ENCODE measurements at regions not wholly inside any gene's neighbourhood (a gene's known extent, or its start where the extent isn't known, plus 50 kb on each side); places are given as distances from the start of the nearest gene placed in this dataset.

DNA sequence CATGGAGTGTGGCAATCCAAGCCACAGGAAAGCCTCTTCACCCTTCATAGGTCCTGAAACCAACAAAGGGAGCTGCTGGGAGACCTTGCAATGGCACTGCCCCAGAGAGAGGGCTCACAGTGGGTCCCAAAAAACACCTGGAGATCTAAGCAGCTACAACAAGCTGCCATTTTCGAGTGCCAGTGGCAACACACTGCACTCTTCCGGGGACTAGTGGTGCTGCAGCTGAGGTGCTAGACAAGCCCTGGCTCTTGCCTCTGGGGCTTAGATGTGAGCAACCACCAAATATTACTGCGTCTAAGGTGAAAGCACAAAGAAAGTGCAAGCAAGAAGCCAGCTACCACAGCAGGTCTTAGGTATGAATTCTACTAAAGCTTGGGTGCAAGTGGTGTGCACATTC, 192.9 kb downstream of the NOL4 start:
- TF ChIP-seq EZH2 (IDR thresholded peaks at IDR 0.05; ENCODE audit: insufficient read depth, poor library complexity, severe bottlenecking): no peak
- no peak for TF ChIP-seq EZH2phosphoT487 (IDR thresholded peaks at IDR 0.05; ENCODE audit: insufficient read depth, low read depth)
